ENCODE measurements at regions not wholly inside any gene's neighbourhood (a gene's known extent, or its start where the extent isn't known, plus 50 kb on each side); places are given as distances from the start of the nearest gene placed in this dataset.

DNA sequence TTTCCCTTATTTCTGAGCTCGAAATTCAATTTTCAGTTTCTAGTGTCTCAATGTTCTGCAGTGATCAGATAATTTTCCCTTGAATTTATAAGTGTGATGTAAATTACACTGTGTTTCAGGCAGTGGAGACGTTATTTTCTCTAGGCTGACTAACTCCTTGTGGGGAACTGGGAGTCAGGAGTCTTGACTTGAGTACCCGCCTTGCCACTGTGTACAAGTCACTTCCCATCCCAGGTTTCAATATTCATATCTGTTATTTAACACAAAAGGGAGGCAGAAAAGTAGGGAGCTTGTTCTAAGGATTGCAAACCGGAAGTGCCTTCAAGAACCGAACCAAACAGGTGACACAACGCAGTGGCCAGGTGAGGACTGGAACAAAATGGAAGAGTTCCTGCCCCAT, 196.5 kb downstream of the MEX3B start:
- H3K4me3 ChIP-seq (ENCODE audit: low read depth, low read length), result no peak overlapping the region
- TF ChIP-seq CTCF (IDR thresholded peaks at IDR 0.05; ENCODE audit: borderline replicate concordance, insufficient read depth, low read depth, low read length), result no peak

DNA sequence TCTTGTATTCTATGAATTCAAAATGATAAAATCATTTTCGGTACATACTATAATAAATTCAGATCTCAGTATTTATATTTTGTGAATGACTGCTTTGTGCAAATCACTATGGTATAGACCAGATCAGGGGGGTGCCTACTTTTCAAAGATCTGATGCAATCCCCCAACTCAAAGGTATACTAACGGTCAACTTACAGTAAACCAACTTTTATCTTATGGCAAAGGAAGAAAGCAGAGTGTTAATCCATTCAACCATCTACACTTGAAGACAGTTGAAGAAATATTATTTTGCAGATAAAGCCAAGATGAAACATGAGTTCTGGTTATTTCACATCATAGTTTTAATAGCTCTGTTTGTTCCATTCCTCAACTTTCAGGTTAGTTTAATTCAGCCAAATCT, 197.1 kb downstream of the MEX3B start:
- H3K4me3 ChIP-seq (ENCODE audit: low read depth, low read length), result no peak overlapping the region
- no peak for TF ChIP-seq CTCF (IDR thresholded peaks at IDR 0.05; ENCODE audit: borderline replicate concordance, insufficient read depth, low read depth, low read length)

DNA sequence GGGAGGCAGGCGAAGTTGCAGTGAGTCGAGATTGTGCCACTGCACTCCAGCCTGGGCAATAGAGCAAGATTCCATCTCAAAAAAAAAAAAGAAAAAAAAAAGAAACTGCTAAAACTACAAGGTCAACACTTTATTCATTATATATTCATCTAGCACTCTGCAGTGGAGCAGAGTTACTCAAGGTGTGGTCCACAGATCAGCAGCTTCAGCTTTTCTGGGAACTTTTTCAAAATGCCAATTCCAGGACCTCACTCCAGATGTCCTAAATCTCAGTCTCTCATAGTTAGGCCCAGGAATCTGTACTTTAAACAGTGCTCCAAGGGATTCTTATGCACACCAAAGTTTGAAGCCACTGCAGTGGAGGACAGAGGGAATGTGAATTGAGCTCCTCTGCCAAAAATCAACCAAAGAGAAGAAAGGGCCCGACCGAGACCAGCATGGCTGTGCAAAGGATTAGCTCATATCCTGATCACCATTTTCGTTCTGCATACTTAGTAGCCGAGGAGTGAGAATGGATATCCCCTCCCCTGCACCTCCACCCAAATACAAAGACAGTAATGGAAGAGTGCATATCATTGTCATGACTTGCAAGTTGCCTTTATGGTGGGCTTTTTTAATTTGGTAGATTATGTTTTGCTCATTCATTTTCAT, 201.9 kb downstream of the MEX3B start:
- no peak overlapping the region for H3K4me3 ChIP-seq (ENCODE audit: low read depth, low read length)
- TF ChIP-seq CTCF (IDR thresholded peaks at IDR 0.05; ENCODE audit: borderline replicate concordance, insufficient read depth, low read depth, low read length), result no peak

GRCh38 chr15:81843226-81843625, 202.6 kb downstream of the MEX3B start:
- TF ChIP-seq CTCF (IDR thresholded peaks at IDR 0.05; ENCODE audit: borderline replicate concordance, insufficient read depth, low read depth, low read length), result no peak
- H3K4me3 ChIP-seq (ENCODE audit: low read depth, low read length), result no peak overlapping the region

GRCh38 chr15:81839387-81839786, 206.4 kb downstream of the MEX3B start:
- H3K4me3 ChIP-seq (ENCODE audit: low read depth, low read length), result no peak overlapping the region
- TF ChIP-seq CTCF (IDR thresholded peaks at IDR 0.05; ENCODE audit: borderline replicate concordance, insufficient read depth, low read depth, low read length), result no peak

GRCh38 chr15:81835731-81836130, 210.1 kb downstream of the MEX3B start:
- no peak overlapping the region for H3K4me3 ChIP-seq (ENCODE audit: low read depth, low read length)

More at GRCh38 chr15:81835731-81836130, 210.1 kb downstream of the MEX3B start:
- TF ChIP-seq CTCF (IDR thresholded peaks at IDR 0.05; ENCODE audit: borderline replicate concordance, insufficient read depth, low read depth, low read length), result no peak
